HCT116 (cell line): ENCODE measurements at regions not wholly inside any gene's neighbourhood (a gene's known extent, or its start where the extent isn't known, plus 50 kb on each side); places are given as distances from the start of the nearest gene placed in this dataset.

Experiments used
- EZH2 ChIP-seq: fragments of 200-600 bp; sonication (generic); IDR thresholded peaks from 2 replicates; pipeline ENCODE4 v1.6.1; 2017; ENCODE audit warnings: antibody characterized with exemption, mixed run types
- JUND ChIP-seq: IDR thresholded peaks from 2 replicates; pipeline ENCODE4 v1.6.1; 2012
- POLR2A ChIP-seq: IDR thresholded peaks from 2 replicates; pipeline ENCODE4 v1.7.0; 2011; ENCODE audit warnings: borderline replicate concordance; ENCODE audit not compliant: insufficient read depth, insufficient read length; ENCODE audit errors: extremely low read depth
- POLR2AphosphoS5 ChIP-seq: IDR thresholded peaks from 2 replicates; pipeline ENCODE4 v1.6.1; 2011; ENCODE audit warnings: mild to moderate bottlenecking, low read depth, low read length, moderate library complexity
- RAD21 ChIP-seq: IDR thresholded peaks from 2 replicates; pipeline ENCODE4 v1.6.1; 2012; ENCODE audit warnings: low read depth, mild to moderate bottlenecking
- SRF ChIP-seq: IDR thresholded peaks from 2 replicates; pipeline ENCODE4 v1.6.1; 2012; ENCODE audit warnings: low read depth
- TCF7L2 ChIP-seq: IDR thresholded peaks from 2 replicates; pipeline ENCODE4 v1.7.0; 2011; ENCODE audit warnings: borderline replicate concordance, inconsistent platforms; ENCODE audit not compliant: insufficient read depth, insufficient read length; ENCODE audit errors: extremely low read depth
- ZNF274 ChIP-seq: fragments of 200-500 bp; sonication (Bioruptor generic); IDR thresholded peaks from 2 replicates; pipeline ENCODE4 v1.6.1; 2014; ENCODE audit warnings: mild to moderate bottlenecking, low read depth, low read length, inconsistent platforms
- TF ChIP-seq, protein P1 (sequence below), 3 experiments: fragments of 200-600 bp in 1 of 3; sonication (generic) in 1 of 3; IDR thresholded peaks in 2 of 3; conservative IDR thresholded peaks in 1 of 3; 2 replicates each; pipeline ENCODE4 v1.5.1; 2012 to 2017; ENCODE audit warnings: low read depth in 2 of 3, low read length in 2 of 3, antibody characterized with exemption in 1 of 3, borderline replicate concordance in 1 of 3, control low read depth in 1 of 3, mild to moderate bottlenecking in 1 of 3, mixed read lengths in 1 of 3, mixed run types in 1 of 3, moderate library complexity in 1 of 3; ENCODE audit not compliant: insufficient read depth in 1 of 3

DNA sequence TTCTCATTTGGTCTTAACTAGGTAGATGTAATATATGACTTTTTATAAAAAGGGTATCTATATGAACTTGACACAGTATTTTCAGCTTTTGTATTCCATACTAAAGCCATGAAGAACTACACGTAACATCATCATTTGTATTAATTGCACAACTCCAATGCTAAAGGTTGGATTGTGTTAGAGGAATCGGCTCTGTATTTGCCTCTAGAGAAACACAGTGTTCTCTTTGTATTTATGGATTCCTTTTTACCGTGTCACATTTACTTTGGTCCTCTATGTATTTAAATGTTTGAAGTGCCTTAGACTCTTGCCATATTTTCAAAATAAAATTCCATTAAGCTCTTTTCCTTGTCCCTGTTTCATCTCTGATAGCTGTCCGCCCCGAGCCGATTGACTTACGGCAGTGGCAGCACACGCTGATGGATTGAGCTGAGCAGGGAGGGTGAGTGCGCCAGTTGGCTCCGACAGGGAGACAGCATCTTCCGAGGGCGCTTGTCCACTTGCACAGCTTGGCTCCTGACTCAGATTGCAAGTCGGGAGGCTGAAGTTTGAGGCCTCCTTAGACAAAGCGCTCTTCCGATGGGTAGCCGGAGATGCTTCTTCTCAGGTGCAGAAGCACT, 95.6 kb upstream of the DMRT1 start:
- TF ChIP-seq, protein P1, sequence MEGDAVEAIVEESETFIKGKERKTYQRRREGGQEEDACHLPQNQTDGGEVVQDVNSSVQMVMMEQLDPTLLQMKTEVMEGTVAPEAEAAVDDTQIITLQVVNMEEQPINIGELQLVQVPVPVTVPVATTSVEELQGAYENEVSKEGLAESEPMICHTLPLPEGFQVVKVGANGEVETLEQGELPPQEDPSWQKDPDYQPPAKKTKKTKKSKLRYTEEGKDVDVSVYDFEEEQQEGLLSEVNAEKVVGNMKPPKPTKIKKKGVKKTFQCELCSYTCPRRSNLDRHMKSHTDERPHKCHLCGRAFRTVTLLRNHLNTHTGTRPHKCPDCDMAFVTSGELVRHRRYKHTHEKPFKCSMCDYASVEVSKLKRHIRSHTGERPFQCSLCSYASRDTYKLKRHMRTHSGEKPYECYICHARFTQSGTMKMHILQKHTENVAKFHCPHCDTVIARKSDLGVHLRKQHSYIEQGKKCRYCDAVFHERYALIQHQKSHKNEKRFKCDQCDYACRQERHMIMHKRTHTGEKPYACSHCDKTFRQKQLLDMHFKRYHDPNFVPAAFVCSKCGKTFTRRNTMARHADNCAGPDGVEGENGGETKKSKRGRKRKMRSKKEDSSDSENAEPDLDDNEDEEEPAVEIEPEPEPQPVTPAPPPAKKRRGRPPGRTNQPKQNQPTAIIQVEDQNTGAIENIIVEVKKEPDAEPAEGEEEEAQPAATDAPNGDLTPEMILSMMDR (IDR thresholded peaks at IDR 0.05 in 2 of 3, conservative IDR thresholded peaks at IDR 0.05 in 1 of 3; ENCODE audit: borderline replicate concordance in 1 of 3, insufficient read depth in 1 of 3, low read depth in 2 of 3, low read length in 2 of 3): no peak
- no peak for TF ChIP-seq POLR2AphosphoS5
- TF ChIP-seq JUND: no peak
- TF ChIP-seq TCF7L2: no peak
- TF ChIP-seq ZNF274: no peak
- no peak for TF ChIP-seq SRF
- no peak for TF ChIP-seq POLR2A
- no peak for TF ChIP-seq EZH2
- no peak for TF ChIP-seq RAD21
